ENCODE measurements at regions not wholly inside any gene's neighbourhood (a gene's known extent, or its start where the extent isn't known, plus 50 kb on each side); places are given as distances from the start of the nearest gene placed in this dataset.

DNA sequence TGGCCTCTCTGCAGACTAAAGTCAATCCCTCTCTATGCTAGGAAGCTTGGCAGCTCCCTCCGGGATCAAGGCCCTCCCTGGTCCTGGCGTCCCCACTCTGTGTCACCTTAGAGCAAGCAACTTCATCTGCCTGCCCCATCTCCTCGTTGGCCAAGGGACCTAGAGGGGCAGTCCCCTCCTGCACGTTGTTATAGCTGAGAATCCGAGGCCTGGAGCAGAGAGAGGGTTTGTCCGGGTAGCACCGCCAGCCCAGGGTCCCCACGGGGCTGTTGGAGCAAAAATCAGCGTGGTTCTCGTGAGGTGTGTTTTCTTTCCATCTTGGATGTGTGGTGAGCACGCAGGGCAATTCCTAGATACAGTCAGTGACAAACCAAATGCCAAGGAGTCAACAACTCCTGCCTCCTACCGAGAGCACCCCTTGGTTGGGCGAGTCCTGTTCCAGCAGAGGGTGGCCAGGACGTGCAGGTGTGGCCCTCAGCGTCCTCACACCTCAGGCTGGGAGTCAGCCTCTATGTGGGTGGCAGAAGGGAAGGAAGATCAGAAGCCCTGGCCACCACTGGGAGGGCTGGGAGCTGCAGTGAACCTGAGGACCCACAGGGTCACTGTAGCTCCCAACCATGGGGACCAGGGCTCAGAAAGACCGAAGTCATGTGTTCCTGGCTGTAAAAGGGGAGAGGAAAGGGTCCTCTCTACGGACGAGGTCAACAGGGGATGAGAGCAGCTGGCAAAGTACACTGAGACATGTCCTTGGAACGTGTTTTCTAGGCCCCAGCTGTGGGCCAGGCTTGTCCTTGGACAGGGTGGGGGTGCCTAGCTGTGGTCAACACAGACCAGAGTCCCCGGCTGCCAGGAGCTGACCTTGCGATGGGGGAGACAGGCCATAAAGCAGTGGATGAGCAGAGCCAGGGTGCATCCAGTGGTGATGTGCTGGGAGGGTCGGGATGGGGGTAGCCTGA lies 85.6 kb upstream of the CIBAR2 start:
- H3K36me3 ChIP-seq (replicated peaks) = no peaks in the 10 kb centered on the region
- no peak overlapping the region for H3K27ac ChIP-seq
- DNase-seq = no peak
- in situ Hi-C loops (cut with HindIII; ENCODE audit: low pct_ligation_motif_present, low sequenced_read_pairs) = no loop called here
- H3K4me3 ChIP-seq (ENCODE audit: low read depth, low read length) = no peak overlapping the region
- H3K27me3 ChIP-seq (replicated peaks) = no peaks in the 10 kb centered on the region
- TF ChIP-seq, protein P1, sequence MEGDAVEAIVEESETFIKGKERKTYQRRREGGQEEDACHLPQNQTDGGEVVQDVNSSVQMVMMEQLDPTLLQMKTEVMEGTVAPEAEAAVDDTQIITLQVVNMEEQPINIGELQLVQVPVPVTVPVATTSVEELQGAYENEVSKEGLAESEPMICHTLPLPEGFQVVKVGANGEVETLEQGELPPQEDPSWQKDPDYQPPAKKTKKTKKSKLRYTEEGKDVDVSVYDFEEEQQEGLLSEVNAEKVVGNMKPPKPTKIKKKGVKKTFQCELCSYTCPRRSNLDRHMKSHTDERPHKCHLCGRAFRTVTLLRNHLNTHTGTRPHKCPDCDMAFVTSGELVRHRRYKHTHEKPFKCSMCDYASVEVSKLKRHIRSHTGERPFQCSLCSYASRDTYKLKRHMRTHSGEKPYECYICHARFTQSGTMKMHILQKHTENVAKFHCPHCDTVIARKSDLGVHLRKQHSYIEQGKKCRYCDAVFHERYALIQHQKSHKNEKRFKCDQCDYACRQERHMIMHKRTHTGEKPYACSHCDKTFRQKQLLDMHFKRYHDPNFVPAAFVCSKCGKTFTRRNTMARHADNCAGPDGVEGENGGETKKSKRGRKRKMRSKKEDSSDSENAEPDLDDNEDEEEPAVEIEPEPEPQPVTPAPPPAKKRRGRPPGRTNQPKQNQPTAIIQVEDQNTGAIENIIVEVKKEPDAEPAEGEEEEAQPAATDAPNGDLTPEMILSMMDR (IDR thresholded peaks at IDR 0.05; ENCODE audit: low read depth, low read length, missing control alignments) = no peak

DNA sequence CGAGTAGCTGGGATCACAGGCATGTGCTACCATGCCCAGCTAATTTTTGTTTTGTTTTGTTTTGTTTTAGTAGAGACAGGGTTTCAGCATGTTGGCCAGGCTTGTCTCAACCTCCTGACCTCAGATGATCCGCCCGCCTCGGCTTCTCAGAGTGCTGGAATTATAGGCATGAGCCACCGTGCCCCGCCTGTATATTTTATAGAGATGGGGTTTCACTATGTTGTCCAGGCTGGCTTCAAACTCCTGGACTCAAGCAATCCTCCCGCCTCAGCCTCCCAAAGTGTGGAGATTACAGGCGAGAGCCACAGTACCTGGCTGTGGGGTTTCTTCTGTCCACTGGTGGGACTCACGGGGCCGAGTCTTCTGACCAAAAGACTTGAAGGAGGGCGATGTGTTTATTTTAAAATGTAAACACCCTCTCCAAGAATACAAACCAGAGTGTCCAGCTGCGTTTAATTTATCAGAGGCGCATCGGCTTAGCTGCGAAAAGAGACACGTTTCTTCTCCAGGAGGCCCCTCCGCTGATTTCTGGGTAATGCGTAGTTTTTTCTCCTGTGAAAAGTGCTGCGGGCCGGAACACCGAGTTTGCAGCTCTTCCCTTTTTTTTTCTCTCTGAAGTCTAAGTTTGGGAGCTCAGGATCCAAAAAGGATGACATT lies 86.9 kb upstream of the CIBAR2 start:
- in situ Hi-C loops (cut with HindIII; ENCODE audit: low pct_ligation_motif_present, low sequenced_read_pairs) = no loop called here
- TF ChIP-seq, protein P1 (IDR thresholded peaks at IDR 0.05; ENCODE audit: low read depth, low read length, missing control alignments) = no peak
- Histone ChIP-seq H3K36me3 (replicated peaks) (no peaks in the 10 kb centered on the region), H3K27me3 (replicated peaks) (no peaks in the 10 kb centered on the region), H3K4me3 (ENCODE audit: low read depth, low read length) (no peak overlapping the region), H3K27ac (no peak overlapping the region)
- no peak for DNase-seq

DNA sequence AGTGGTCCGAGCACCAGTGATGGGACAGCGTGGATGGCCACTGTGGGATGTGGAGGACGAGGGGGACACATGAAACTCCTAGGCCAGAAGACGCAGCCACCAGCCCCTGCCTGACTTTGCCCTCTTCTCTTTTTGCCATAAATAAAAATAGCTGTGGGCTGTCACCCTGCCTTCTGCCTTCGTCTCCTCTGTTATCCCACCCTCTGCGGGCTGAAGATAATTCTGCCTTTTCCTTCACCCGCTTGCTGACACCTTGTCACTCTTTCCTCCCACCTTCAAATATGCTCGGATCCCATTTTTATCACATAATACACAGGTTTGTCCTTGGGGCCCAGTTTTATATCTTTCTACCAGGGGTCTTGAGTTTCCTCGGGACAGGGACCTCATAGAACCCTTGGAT lies 87.6 kb upstream of the CIBAR2 start:
- no peak overlapping the region for H3K27ac ChIP-seq
- no peak for DNase-seq
- H3K4me3 ChIP-seq (ENCODE audit: low read depth, low read length) = no peak overlapping the region
- in situ Hi-C loops (cut with HindIII; ENCODE audit: low pct_ligation_motif_present, low sequenced_read_pairs) = no loop called here
- H3K36me3 ChIP-seq (replicated peaks) = no peaks in the 10 kb centered on the region
- no peaks in the 10 kb centered on the region for H3K27me3 ChIP-seq (replicated peaks)
- TF ChIP-seq, protein P1 (IDR thresholded peaks at IDR 0.05; ENCODE audit: low read depth, low read length, missing control alignments) = no peak

DNA sequence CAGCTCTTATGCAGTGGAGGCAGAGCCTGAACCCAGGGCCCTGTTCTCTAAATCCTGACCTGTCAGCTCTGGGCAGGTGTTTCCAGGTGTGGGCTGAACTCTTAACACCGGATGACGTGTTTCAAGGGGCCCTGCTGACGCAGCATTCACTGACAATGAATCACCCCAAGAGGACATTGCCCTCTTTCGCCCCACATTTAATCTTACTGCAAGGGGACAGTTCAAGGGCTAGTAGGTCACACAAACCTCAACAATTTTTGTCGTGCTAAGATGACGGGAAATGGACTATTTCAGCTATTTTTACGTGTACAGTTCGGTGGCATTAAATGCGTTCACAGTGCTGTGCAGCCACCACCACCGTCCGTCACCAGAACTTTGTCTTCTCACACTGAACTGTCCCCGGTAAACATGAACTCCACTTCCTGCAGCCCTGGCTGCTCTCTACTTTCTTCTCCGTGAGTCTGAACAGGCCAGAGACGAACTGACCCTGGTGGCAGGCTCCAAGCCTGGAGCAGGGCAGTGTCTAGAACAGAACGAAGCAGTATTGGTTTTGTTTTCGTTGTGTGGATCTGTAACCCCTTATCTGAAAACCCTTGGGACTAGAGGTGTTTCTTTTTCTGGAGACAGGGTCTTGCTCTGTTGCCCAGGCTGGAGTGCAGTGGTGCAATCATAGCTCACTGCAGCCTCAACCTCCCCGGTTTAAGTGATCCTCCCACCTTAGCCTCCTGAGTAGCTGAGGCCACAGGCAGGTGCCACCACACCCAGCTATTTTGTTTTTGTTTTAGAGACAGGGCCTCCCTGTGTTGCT lies 88.4 kb upstream of the CIBAR2 start:
- in situ Hi-C loops (cut with HindIII; ENCODE audit: low pct_ligation_motif_present, low sequenced_read_pairs) = no loop called here
- DNase-seq = no peak
- TF ChIP-seq, protein P1 (IDR thresholded peaks at IDR 0.05; ENCODE audit: low read depth, low read length, missing control alignments) = no peak
- Histone ChIP-seq H3K27me3 (replicated peaks) (no peaks in the 10 kb centered on the region), H3K4me3 (ENCODE audit: low read depth, low read length) (no peak overlapping the region), H3K36me3 (replicated peaks) (no peaks in the 10 kb centered on the region), H3K27ac (no peak overlapping the region)

DNA sequence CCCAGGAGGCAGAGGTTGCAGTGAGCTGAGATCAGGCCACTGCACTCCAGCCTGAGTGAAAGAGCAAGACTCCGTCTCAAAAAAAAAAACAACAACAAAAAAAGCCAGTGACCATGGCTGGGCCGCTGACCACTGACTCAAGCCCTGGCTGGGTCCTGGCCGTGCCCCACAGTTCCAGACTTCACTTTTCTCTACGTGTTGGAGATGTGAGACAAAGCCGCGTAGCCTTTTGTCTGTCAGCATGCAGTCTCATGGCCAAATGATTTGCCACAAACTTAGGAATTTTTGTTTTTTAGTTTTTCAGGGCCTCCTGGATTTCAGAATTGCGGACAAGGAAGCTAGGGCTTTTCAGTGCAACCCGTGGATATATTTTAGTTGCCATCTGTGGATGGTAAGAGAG lies 89.3 kb upstream of the CIBAR2 start:
- in situ Hi-C loops (cut with HindIII; ENCODE audit: low pct_ligation_motif_present, low sequenced_read_pairs) = no loop called here
- Histone ChIP-seq H3K36me3 (replicated peaks) (no peaks in the 10 kb centered on the region), H3K27ac (no peak overlapping the region), H3K27me3 (replicated peaks) (no peaks in the 10 kb centered on the region), H3K4me3 (ENCODE audit: low read depth, low read length) (no peak overlapping the region)
- DNase-seq = no peak
- TF ChIP-seq, protein P1 (IDR thresholded peaks at IDR 0.05; ENCODE audit: low read depth, low read length, missing control alignments) = no peak
